ENCODE measurements at regions not wholly inside any gene's neighbourhood (a gene's known extent, or its start where the extent isn't known, plus 50 kb on each side); places are given as distances from the start of the nearest gene placed in this dataset.

DNA sequence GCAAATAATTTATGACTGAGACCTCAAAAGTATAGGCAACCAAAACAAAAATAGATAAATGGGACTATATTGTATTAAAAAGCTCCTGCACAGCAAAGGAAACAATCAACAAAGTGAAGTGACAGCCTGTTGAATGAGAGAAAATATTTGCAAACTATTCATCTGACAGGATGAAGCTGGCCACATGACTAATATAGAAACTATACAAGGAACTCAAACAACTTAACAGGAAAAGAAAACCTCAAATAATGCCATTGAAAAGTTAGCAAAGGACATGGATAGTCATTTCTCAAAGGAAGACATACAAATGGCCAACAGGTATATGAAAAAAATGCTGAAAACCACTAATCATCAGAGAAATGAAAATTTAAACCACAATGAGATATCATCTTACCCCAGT lies 245.1 kb downstream of the STK31 start:
- DNase-seq (ENCODE audit: low read depth, low spot score): no peak
- Histone ChIP-seq H3K4me1 (ENCODE audit: control insufficient read depth, extremely low read depth, insufficient read depth, low read length) (peaks cover 6% of the 10 kb centered on the region), H3K4me2 (ENCODE audit: control insufficient read depth, extremely low read depth, insufficient read depth, low read depth, low read length) (no peak overlapping the region), H3K79me2 (ENCODE audit: control insufficient read depth, insufficient read depth, low read length) (no peaks in the 10 kb centered on the region), H3K9ac (ENCODE audit: control insufficient read depth, extremely low read depth, insufficient read depth, low read length) (no peak overlapping the region), H3K27me3 (ENCODE audit: control insufficient read depth, extremely low read depth, insufficient read depth, low read length) (no peaks in the 10 kb centered on the region), H3K9me3 (ENCODE audit: control insufficient read depth, low read depth, low read length) (no peaks in the 10 kb centered on the region), H3K4me3 (ENCODE audit: control insufficient read depth in 2 of 3, extremely low read depth in 1 of 3, insufficient read depth in 2 of 3, low read depth in 1 of 3, low read length in 3 of 3) (no peak overlapping the region), H3K36me3 (ENCODE audit: control insufficient read depth in 2 of 2, extremely low read depth in 1 of 2, insufficient read depth in 2 of 2, low read length in 2 of 2) (no peaks in the 10 kb centered on the region), H2AFZ (ENCODE audit: control insufficient read depth, low read length) (no peak overlapping the region), H3K9me1 (ENCODE audit: control insufficient read depth, extremely low read depth, insufficient read depth, low read length) (no peaks in the 10 kb centered on the region), H4K20me1 (ENCODE audit: control insufficient read depth, extremely low read depth, insufficient read depth, low read length) (no peaks in the 10 kb centered on the region), H3K27ac (ENCODE audit: control insufficient read depth, insufficient read depth, low read length) (no peak overlapping the region)
- dilution Hi-C loops (cut with MboI; ENCODE audit: extremely low pct_ligation_motif_present, low sequenced_read_pairs): no loop called here
- no peak for TF ChIP-seq EZH2 (IDR thresholded peaks at IDR 0.05; ENCODE audit: low read length)
- TF ChIP-seq, protein P1, sequence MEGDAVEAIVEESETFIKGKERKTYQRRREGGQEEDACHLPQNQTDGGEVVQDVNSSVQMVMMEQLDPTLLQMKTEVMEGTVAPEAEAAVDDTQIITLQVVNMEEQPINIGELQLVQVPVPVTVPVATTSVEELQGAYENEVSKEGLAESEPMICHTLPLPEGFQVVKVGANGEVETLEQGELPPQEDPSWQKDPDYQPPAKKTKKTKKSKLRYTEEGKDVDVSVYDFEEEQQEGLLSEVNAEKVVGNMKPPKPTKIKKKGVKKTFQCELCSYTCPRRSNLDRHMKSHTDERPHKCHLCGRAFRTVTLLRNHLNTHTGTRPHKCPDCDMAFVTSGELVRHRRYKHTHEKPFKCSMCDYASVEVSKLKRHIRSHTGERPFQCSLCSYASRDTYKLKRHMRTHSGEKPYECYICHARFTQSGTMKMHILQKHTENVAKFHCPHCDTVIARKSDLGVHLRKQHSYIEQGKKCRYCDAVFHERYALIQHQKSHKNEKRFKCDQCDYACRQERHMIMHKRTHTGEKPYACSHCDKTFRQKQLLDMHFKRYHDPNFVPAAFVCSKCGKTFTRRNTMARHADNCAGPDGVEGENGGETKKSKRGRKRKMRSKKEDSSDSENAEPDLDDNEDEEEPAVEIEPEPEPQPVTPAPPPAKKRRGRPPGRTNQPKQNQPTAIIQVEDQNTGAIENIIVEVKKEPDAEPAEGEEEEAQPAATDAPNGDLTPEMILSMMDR (optimal IDR thresholded peaks at IDR 0.05 in 1 of 3, IDR thresholded peaks at IDR 0.05 in 1 of 3, conservative IDR thresholded peaks at IDR 0.05 in 1 of 3; ENCODE audit: extremely low read depth in 1 of 3, insufficient read depth in 2 of 3, low read length in 3 of 3): no peak
- no peak for FAIRE-seq

DNA sequence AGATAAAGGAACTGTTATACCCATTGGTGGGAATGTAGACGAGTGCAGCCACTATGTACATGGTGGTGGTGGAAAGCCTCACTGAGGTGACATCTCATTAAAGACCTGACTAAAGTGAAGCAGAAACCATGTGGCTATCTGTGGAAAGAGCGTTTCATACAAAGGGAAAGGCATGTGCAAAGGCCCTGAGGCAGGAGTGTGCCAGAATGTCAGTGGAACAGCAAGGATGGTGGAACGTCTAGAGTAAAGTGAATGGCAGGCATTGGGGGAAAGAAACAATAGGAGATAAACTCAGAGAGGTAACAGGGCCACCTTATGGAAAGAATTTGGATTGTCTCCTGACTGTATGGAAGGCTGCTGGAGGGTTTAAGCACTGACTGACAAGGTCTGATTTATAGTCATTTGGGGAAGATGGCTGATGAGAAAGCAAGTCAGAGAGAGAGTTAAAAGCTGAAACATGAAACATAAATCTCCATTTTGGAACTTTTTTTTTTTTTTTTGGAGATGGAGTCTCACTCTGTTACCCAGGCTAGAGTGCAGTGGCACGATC lies 245.7 kb downstream of the STK31 start:
- no peak overlapping the region for H3K27ac ChIP-seq (ENCODE audit: control insufficient read depth, insufficient read depth, low read length)

More for the DNA sequence above, 245.7 kb downstream of the STK31 start:
- H3K9me1 ChIP-seq (ENCODE audit: control insufficient read depth, extremely low read depth, insufficient read depth, low read length): no peaks in the 10 kb centered on the region
- H3K27me3 ChIP-seq (ENCODE audit: control insufficient read depth, extremely low read depth, insufficient read depth, low read length): no peaks in the 10 kb centered on the region
- no peak overlapping the region for H3K4me3 ChIP-seq (ENCODE audit: control insufficient read depth in 2 of 3, extremely low read depth in 1 of 3, insufficient read depth in 2 of 3, low read depth in 1 of 3, low read length in 3 of 3)
- no peaks in the 10 kb centered on the region for H3K36me3 ChIP-seq (ENCODE audit: control insufficient read depth in 2 of 2, extremely low read depth in 1 of 2, insufficient read depth in 2 of 2, low read length in 2 of 2)
- H4K20me1 ChIP-seq (ENCODE audit: control insufficient read depth, extremely low read depth, insufficient read depth, low read length): no peaks in the 10 kb centered on the region
- peaks cover 6% of the 10 kb centered on the region for H3K4me1 ChIP-seq (ENCODE audit: control insufficient read depth, extremely low read depth, insufficient read depth, low read length)
- H3K9me3 ChIP-seq (ENCODE audit: control insufficient read depth, low read depth, low read length): no peaks in the 10 kb centered on the region
- H3K79me2 ChIP-seq (ENCODE audit: control insufficient read depth, insufficient read depth, low read length): no peaks in the 10 kb centered on the region
- no peak overlapping the region for H3K9ac ChIP-seq (ENCODE audit: control insufficient read depth, extremely low read depth, insufficient read depth, low read length)
- dilution Hi-C loops (cut with MboI; ENCODE audit: extremely low pct_ligation_motif_present, low sequenced_read_pairs): no loop called here
- peak; percentile 58 for FAIRE-seq
- H3K4me2 ChIP-seq (ENCODE audit: control insufficient read depth, extremely low read depth, insufficient read depth, low read depth, low read length): no peak overlapping the region
- DNase-seq (ENCODE audit: low read depth, low spot score): no peak
- TF ChIP-seq EZH2 (IDR thresholded peaks at IDR 0.05; ENCODE audit: low read length): no peak
- no peak overlapping the region for H2AFZ ChIP-seq (ENCODE audit: control insufficient read depth, low read length)
